ENCODE measurements at regions not wholly inside any gene's neighbourhood (a gene's known extent, or its start where the extent isn't known, plus 50 kb on each side); places are given as distances from the start of the nearest gene placed in this dataset.

- no peak for FAIRE-seq
Measured at GRCh38 chr4:17325098-17325497, 186.8 kb downstream of the QDPR start.

More at GRCh38 chr4:17325098-17325497, 186.8 kb downstream of the QDPR start:
- no peak for DNase-seq (ENCODE audit: low read depth, low spot score)
- no peaks in the 10 kb centered on the region for H4K20me1 ChIP-seq (ENCODE audit: control insufficient read depth, insufficient read depth)
- no peak overlapping the region for H2AFZ ChIP-seq (ENCODE audit: control insufficient read depth, low read depth, low read length)
- H3K9me3 ChIP-seq (replicated peaks; ENCODE audit: control insufficient read depth, insufficient read depth, low read length): no peaks in the 10 kb centered on the region; the same call in 2 of the 3 replicates
- H3K9ac ChIP-seq (ENCODE audit: control insufficient read depth, insufficient read depth, low read length): no peak overlapping the region
- WGBS (ENCODE audit: insufficient coverage, insufficient replicate concordance, low lambda C conversion rate, missing lambda C conversion rate): 64% methylated on average over 2 of the region's 2 CpGs
- ChIA-PET POLR2A (interaction anchor here (0.7 to 1.2 kb wide), 3 partner anchors 11 to 307 kb away, joined by 4 to 6 read pairs (median 4); no protein-coding TSS in a partner anchor), SMC1A (ENCODE audit: uncharacterized antibody, unreplicated experiment) (interaction anchor here (0.6 to 4.7 kb wide), 17 partner anchors 9 to 1567 kb away, joined by 3 to 28 read pairs (median 4); no protein-coding TSS in a partner anchor), RAD21 (ENCODE audit: unreplicated experiment) (interaction anchor here (0.6 to 4.7 kb wide), 5 partner anchors 12 to 533 kb away, joined by 3 to 32 read pairs (median 4); no protein-coding TSS in a partner anchor), CTCF (interaction anchor here (0.6 to 3.8 kb wide), 28 partner anchors 10 to 1034 kb away, joined by 3 to 31 read pairs (median 4); no protein-coding TSS in a partner anchor)
- in situ Hi-C loops (cut with MboI): loop anchor here (10.0 kb wide), 2 partner anchors 410 to 1040 kb away; no protein-coding TSS in a partner anchor
- no peak overlapping the region for H3K4me3 ChIP-seq
- H3K36me3 ChIP-seq (ENCODE audit: control insufficient read depth in 2 of 2, insufficient read depth in 2 of 2, low read length in 1 of 2): no peaks in the 10 kb centered on the region
- TF ChIP-seq, protein P1, sequence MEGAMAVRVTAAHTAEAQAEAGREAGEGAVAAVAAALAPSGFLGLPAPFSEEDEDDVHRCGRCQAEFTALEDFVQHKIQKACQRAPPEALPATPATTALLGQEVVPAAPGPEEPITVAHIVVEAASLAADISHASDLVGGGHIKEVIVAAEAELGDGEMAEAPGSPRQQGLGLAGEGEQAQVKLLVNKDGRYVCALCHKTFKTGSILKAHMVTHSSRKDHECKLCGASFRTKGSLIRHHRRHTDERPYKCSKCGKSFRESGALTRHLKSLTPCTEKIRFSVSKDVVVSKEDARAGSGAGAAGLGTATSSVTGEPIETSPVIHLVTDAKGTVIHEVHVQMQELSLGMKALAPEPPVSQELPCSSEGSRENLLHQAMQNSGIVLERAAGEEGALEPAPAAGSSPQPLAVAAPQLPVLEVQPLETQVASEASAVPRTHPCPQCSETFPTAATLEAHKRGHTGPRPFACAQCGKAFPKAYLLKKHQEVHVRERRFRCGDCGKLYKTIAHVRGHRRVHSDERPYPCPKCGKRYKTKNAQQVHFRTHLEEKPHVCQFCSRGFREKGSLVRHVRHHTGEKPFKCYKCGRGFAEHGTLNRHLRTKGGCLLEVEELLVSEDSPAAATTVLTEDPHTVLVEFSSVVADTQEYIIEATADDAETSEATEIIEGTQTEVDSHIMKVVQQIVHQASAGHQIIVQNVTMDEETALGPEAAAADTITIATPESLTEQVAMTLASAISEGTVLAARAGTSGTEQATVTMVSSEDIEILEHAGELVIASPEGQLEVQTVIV (IDR thresholded peaks at IDR 0.05; ENCODE audit: borderline replicate concordance, partially characterized antibody): no peak
- no peak for TF ChIP-seq TCF3 (IDR thresholded peaks at IDR 0.05; ENCODE audit: borderline replicate concordance, insufficient read depth, low read depth, low read length)
- no peak for TF ChIP-seq MTA3 (IDR thresholded peaks at IDR 0.05; ENCODE audit: borderline replicate concordance, low read length)
- no peak for TF ChIP-seq IKZF2 (IDR thresholded peaks at IDR 0.05)
- TF ChIP-seq, protein P2, sequence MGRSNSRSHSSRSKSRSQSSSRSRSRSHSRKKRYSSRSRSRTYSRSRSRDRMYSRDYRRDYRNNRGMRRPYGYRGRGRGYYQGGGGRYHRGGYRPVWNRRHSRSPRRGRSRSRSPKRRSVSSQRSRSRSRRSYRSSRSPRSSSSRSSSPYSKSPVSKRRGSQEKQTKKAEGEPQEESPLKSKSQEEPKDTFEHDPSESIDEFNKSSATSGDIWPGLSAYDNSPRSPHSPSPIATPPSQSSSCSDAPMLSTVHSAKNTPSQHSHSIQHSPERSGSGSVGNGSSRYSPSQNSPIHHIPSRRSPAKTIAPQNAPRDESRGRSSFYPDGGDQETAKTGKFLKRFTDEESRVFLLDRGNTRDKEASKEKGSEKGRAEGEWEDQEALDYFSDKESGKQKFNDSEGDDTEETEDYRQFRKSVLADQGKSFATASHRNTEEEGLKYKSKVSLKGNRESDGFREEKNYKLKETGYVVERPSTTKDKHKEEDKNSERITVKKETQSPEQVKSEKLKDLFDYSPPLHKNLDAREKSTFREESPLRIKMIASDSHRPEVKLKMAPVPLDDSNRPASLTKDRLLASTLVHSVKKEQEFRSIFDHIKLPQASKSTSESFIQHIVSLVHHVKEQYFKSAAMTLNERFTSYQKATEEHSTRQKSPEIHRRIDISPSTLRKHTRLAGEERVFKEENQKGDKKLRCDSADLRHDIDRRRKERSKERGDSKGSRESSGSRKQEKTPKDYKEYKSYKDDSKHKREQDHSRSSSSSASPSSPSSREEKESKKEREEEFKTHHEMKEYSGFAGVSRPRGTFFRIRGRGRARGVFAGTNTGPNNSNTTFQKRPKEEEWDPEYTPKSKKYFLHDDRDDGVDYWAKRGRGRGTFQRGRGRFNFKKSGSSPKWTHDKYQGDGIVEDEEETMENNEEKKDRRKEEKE (IDR thresholded peaks at IDR 0.05): no peak
- no peak for TF ChIP-seq NR2C2 (IDR thresholded peaks at IDR 0.05; ENCODE audit: borderline replicate concordance, control insufficient read depth, insufficient read length, low read depth)
- TF ChIP-seq BRCA1 (IDR thresholded peaks at IDR 0.05; ENCODE audit: low read depth, low read length): no peak
- no peak for TF ChIP-seq ETV6 (conservative IDR thresholded peaks at IDR 0.05 in 1 of 2, IDR thresholded peaks at IDR 0.05 in 1 of 2; ENCODE audit: borderline replicate concordance in 1 of 2, low read depth in 1 of 2)
- no peak for TF ChIP-seq BHLHE40 (IDR thresholded peaks at IDR 0.05; ENCODE audit: borderline replicate concordance in 1 of 2, low read depth in 2 of 2, low read length in 1 of 2)
- no peak for TF ChIP-seq USF2 (IDR thresholded peaks at IDR 0.05; ENCODE audit: borderline replicate concordance, low read depth, low read length)
- TF ChIP-seq EP300 (IDR thresholded peaks at IDR 0.05; ENCODE audit: borderline replicate concordance in 1 of 2, control insufficient read depth in 1 of 2, low read depth in 2 of 2, low read length in 2 of 2): no peak
- no peak for TF ChIP-seq BACH1 (IDR thresholded peaks at IDR 0.05; ENCODE audit: borderline replicate concordance)
- no peak for TF ChIP-seq HDAC2 (IDR thresholded peaks at IDR 0.05)
- TF ChIP-seq EZH2 (IDR thresholded peaks at IDR 0.05; ENCODE audit: borderline replicate concordance, control insufficient read depth, low read depth, low read length): no peak
- TF ChIP-seq NFXL1 (IDR thresholded peaks at IDR 0.05; ENCODE audit: borderline replicate concordance): no peak
- intact Hi-C loops (cut with micrococcal nuclease; ENCODE audit: unreplicated experiment): loop anchor here (10.0 kb wide), 1 partner anchor 1030 kb away; no protein-coding TSS in a partner anchor
- H3K4me2 ChIP-seq (ENCODE audit: control insufficient read depth, insufficient read depth): no peak overlapping the region
- no peaks in the 10 kb centered on the region for H3K79me2 ChIP-seq (ENCODE audit: control insufficient read depth, insufficient read depth, low read length)
- no TSS peak for BruUV-seq (replicated peaks)
- H3K27ac ChIP-seq (ENCODE audit: control insufficient read depth, insufficient read depth): no peak overlapping the region
- no peaks in the 10 kb centered on the region for H3K27me3 ChIP-seq (replicated peaks in 1 of 2; ENCODE audit: control insufficient read depth in 2 of 2, insufficient read depth in 2 of 2, low read length in 1 of 2)
- no peaks in the 10 kb centered on the region for H3K4me1 ChIP-seq (ENCODE audit: control insufficient read depth, insufficient read depth, low read length)
- no peak for ATAC-seq
